ENCODE measurements at regions not wholly inside any gene's neighbourhood (a gene's known extent, or its start where the extent isn't known, plus 50 kb on each side); places are given as distances from the start of the nearest gene placed in this dataset.

DNA sequence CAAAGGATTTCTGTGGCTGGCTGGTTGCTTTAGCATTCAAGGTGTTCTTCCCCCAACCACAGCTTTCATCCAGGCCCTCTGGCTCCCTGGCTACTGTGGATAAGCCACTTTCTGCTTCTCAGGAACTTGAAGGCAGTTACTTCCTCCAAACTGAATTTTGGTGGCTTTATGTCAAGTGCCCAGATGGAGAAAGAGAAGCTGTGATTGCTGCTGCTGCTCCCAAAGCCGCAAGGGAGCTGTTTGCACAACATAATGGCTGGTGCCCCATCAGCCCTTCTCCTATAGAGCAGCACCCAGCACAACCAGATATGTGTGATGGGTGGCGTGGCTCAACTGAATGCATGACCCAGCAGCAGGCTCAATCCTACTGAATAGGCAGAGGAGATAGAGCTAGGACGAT lies 465.2 kb downstream of the MAFB start:
- TF ChIP-seq, protein P1, sequence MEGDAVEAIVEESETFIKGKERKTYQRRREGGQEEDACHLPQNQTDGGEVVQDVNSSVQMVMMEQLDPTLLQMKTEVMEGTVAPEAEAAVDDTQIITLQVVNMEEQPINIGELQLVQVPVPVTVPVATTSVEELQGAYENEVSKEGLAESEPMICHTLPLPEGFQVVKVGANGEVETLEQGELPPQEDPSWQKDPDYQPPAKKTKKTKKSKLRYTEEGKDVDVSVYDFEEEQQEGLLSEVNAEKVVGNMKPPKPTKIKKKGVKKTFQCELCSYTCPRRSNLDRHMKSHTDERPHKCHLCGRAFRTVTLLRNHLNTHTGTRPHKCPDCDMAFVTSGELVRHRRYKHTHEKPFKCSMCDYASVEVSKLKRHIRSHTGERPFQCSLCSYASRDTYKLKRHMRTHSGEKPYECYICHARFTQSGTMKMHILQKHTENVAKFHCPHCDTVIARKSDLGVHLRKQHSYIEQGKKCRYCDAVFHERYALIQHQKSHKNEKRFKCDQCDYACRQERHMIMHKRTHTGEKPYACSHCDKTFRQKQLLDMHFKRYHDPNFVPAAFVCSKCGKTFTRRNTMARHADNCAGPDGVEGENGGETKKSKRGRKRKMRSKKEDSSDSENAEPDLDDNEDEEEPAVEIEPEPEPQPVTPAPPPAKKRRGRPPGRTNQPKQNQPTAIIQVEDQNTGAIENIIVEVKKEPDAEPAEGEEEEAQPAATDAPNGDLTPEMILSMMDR (conservative IDR thresholded peaks at IDR 0.05; ENCODE audit: low read depth, low read length): no peak
- DNase-seq (ENCODE audit: low read depth): no peak
- H3K4me3 ChIP-seq (ENCODE audit: low read depth, low read length): no peak overlapping the region

DNA sequence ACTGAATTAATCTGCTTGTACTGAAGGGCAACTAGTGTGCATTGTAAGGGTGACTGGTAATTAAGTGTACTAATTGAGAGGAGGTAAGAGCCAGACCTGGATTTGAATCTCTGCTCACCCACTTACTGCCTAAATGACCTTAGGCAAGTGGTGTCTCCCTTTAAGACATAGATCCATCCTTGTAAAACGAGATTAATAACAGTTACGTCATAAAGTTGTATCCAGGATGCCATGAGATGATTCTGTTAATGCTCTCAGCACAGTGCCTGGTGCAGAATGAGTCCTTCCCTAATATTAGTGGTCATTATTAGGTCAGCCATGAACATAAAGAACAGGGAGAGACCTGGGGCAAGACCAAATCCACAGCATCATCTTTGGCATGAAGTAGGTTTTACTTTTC lies 470.1 kb downstream of the MAFB start:
- TF ChIP-seq, protein P1 (conservative IDR thresholded peaks at IDR 0.05; ENCODE audit: low read depth, low read length): no peak
- DNase-seq (ENCODE audit: low read depth): no peak
- no peak overlapping the region for H3K4me3 ChIP-seq (ENCODE audit: low read depth, low read length)

DNA sequence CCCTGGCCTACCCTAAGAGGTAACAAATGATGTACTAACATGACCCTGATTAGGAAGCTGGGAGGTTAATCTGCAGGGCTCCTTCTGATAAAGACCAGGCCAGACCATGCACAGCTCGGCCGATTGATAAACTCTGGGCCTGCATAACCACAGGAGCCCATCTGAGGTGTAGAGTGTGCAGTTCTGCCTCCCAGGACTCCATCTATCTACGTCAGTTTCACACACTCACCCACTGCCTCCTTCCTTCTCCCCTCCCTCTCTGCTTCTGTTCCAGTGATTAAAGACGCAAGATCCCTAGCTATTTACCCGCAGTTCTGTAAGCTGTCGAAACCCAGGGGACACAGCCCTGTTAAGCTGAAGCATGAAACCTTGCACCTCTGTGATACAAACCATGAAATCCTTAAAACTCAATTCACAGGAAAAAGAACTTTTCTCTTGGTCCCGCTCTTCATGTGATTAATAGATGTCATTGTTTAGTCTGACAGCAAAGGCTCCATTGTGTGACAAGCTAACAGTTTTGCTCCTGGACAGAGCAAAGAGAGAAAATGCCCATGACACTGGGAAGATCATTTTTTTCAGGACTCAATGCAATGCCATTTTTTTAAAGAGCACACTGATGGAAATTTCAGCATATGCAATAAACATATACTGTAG lies 470.6 kb downstream of the MAFB start:
- H3K4me3 ChIP-seq (ENCODE audit: low read depth, low read length): no peak overlapping the region
- DNase-seq (ENCODE audit: low read depth): no peak
- TF ChIP-seq, protein P1 (conservative IDR thresholded peaks at IDR 0.05; ENCODE audit: low read depth, low read length): no peak

DNA sequence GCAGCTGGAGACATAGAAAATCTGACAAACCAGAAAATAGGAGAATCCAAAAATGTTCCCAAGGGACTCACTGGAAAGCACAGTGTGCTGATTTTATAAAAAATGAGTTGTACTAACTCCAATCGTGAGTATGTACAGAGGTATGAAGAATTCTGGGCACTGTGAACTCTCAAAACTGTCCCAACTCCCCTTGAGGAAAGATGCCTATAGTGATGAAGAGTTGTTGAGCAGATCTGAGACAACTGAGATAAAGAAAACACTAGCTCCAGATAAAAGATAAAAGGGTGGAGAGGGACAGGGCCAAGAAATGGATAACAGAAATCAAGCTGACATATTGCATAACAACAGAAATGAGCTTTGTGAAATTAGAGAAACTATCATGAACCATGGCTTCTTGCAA lies 481.4 kb downstream of the MAFB start:
- TF ChIP-seq, protein P1 (conservative IDR thresholded peaks at IDR 0.05; ENCODE audit: low read depth, low read length): no peak

DNA sequence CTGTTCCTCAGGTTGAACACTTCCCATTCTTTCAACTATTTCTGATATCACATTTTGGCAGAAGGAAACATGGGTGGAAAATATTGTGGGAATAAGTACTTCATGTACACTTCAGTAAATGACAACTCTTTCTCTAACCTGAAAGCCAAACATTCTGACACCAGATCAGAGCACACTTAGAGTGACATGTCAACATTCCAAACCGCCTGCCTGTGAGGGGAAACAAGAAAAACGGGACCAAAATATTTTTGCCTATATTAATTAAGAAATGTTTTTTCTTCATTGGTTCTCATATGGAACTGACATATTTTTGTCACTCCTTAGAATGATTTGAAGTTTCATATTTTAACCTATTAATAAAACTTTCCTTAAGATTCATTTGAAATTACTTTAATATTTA lies 483.1 kb downstream of the MAFB start:
- H3K4me3 ChIP-seq (ENCODE audit: low read depth, low read length): no peak overlapping the region
- no peak for DNase-seq (ENCODE audit: low read depth)
- TF ChIP-seq, protein P1 (conservative IDR thresholded peaks at IDR 0.05; ENCODE audit: low read depth, low read length): no peak

More for the DNA sequence above, 481.4 kb downstream of the MAFB start:
- DNase-seq (ENCODE audit: low read depth): no peak
- H3K4me3 ChIP-seq (ENCODE audit: low read depth, low read length): no peak overlapping the region

DNA sequence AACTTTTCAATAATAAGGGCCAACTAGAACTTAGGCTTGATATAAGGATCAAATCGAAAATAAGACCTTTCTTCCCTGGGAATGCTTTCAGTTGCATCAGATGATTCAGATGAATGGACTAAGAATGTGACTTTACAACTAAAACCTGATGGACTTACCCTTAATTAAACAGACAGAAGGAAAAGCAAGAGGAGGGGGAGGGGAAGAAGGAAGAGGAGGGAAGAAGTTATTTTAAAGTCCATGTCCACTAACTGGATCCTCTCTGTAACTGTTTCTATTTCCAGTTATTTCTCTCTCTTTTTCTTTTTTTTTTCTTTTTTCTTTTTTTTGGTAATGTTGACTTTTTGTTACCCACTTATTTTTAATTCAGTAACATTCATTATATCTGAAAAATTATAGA lies 486.0 kb downstream of the MAFB start:
- no peak overlapping the region for H3K4me3 ChIP-seq (ENCODE audit: low read depth, low read length)
- TF ChIP-seq, protein P1 (conservative IDR thresholded peaks at IDR 0.05; ENCODE audit: low read depth, low read length): no peak
- DNase-seq (ENCODE audit: low read depth): no peak

DNA sequence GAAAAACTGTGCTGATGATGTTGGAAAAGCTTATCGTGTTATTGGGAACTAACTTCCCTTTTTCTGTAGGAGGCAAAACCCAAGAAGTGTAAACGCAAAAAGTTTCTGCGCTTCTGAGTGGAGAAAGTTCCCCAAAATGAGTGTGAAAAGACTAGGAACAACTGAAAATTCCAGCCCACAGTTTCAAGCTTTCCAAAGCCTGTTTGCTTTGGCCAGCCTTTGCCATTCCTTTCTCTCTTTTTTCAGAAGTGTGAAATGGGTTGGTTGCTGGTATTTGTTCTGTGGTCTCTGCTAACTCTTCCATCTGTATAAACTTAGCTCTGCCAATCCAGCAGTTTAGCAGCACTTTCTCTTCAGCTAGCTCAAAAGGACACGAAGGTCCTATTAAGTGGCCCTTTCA lies 491.3 kb downstream of the MAFB start:
- DNase-seq (ENCODE audit: low read depth): no peak
- TF ChIP-seq, protein P1 (conservative IDR thresholded peaks at IDR 0.05; ENCODE audit: low read depth, low read length): no peak
- no peak overlapping the region for H3K4me3 ChIP-seq (ENCODE audit: low read depth, low read length)

All from epithelial cell of proximal tubule (primary cell).